Ovary (tissue), 3 donors: ENCODE measurements at regions not wholly inside any gene's neighbourhood (a gene's known extent, or its start where the extent isn't known, plus 50 kb on each side); places are given as distances from the start of the nearest gene placed in this dataset.

Experiments
- CTCF ChIP-seq, 3 donors: fragments of 450-650 bp in 2 of 3; fragments of 200-600 bp in 1 of 3; IDR thresholded peaks; one replicate each; pipeline versions ENCODE4 v1.5.1 to v1.8.0; 2016 to 2022; ENCODE audit warnings: antibody characterized with exemption in 3 of 3, mild to moderate bottlenecking in 1 of 3
- POLR2A ChIP-seq: fragments of 450-650 bp; IDR thresholded peaks from one replicate; pipeline ENCODE4 v1.6.1; 2017; ENCODE audit warnings: antibody characterized with exemption, mild to moderate bottlenecking, moderate library complexity
- donor health status: DM: no; HTN: no; CAD: no.

- TF ChIP-seq POLR2A (no peak), CTCF (IDR thresholded peaks at IDR 0.05) (no peak)
Observed at GRCh38 chr7:46603296-46603752, 682.3 kb upstream of the IGFBP3 start.
